Keratinocyte (primary cell): ENCODE measurements at regions not wholly inside any gene's neighbourhood (a gene's known extent, or its start where the extent isn't known, plus 50 kb on each side); places are given as distances from the start of the nearest gene placed in this dataset.

ENCODE experiments used
- DNase-seq: peaks from one replicate; pipeline ENCODE4 v3.0.0-alpha.2; 2011; ENCODE audit warnings: low read depth, missing footprints, low spot score
- FAIRE-seq: peaks from 2 replicates; lab custom pipeline; 2011; peaks lifted over from hg19 to GRCh38; lab: Jason Lieb, UNC
- H2AFZ ChIP-seq: 2 replicates; pipeline ENCODE4 v1.6.0; 2012; ENCODE audit warnings: low read length, control low read depth, inconsistent platforms; ENCODE audit not compliant: control insufficient read depth
- H3K27ac ChIP-seq: 2 replicates; pipeline ENCODE4 v1.5.1; 2011; ENCODE audit warnings: low read length; ENCODE audit not compliant: control insufficient read depth, insufficient read depth
- H3K27me3 ChIP-seq: 3 replicates; pipeline ENCODE4 v1.6.0; 2011; ENCODE audit warnings: low read length; ENCODE audit not compliant: control insufficient read depth, insufficient read depth; ENCODE audit errors: extremely low read depth
- H3K36me3 ChIP-seq, 2 experiments: 2 replicates in 1 of 2; 3 replicates in 1 of 2; pipeline ENCODE4 v1.5.1; 2011; ENCODE audit warnings: low read length in 2 of 2, mild to moderate bottlenecking in 1 of 2; ENCODE audit not compliant: control insufficient read depth in 2 of 2, insufficient read depth in 2 of 2; ENCODE audit errors: extremely low read depth in 1 of 2
- H3K4me1 ChIP-seq: 3 replicates; pipeline ENCODE4 v1.5.1; 2011; ENCODE audit warnings: low read length; ENCODE audit not compliant: control insufficient read depth, insufficient read depth; ENCODE audit errors: extremely low read depth
- H3K4me2 ChIP-seq: 3 replicates; pipeline ENCODE4 v1.6.0; 2011; ENCODE audit warnings: low read depth, low read length; ENCODE audit not compliant: control insufficient read depth, insufficient read depth; ENCODE audit errors: extremely low read depth
- H3K4me3 ChIP-seq, 3 experiments: fragments of 200-600 bp in 1 of 3; sonication (generic) in 1 of 3; 2 replicates in 2 of 3; 3 replicates in 1 of 3; pipeline ENCODE4 v1.5.1; 2011 to 2016; ENCODE audit warnings: low read length in 3 of 3, mild to moderate bottlenecking in 3 of 3, control low read depth in 2 of 3, inconsistent platforms in 1 of 3, low read depth in 1 of 3, mixed read lengths in 1 of 3, mixed run types in 1 of 3, moderate library complexity in 1 of 3; ENCODE audit not compliant: control insufficient read depth in 2 of 3, insufficient read depth in 2 of 3; ENCODE audit errors: extremely low read depth in 1 of 3
- H3K79me2 ChIP-seq: 2 replicates; pipeline ENCODE4 v1.6.0; 2012; ENCODE audit warnings: low read length; ENCODE audit not compliant: control insufficient read depth, insufficient read depth
- H3K9ac ChIP-seq: 3 replicates; pipeline ENCODE4 v1.6.0; 2011; ENCODE audit warnings: low read length; ENCODE audit not compliant: control insufficient read depth, insufficient read depth; ENCODE audit errors: extremely low read depth
- H3K9me1 ChIP-seq: 3 replicates; pipeline ENCODE4 v1.6.0; 2011; ENCODE audit warnings: low read length; ENCODE audit not compliant: control insufficient read depth, insufficient read depth; ENCODE audit errors: extremely low read depth
- H3K9me3 ChIP-seq: 2 replicates; pipeline ENCODE4 v1.5.1; 2012; ENCODE audit warnings: low read depth, low read length; ENCODE audit not compliant: control insufficient read depth
- H4K20me1 ChIP-seq: 3 replicates; pipeline ENCODE4 v1.6.0; 2011; ENCODE audit warnings: low read length; ENCODE audit not compliant: control insufficient read depth, insufficient read depth; ENCODE audit errors: extremely low read depth
- EZH2 ChIP-seq: IDR thresholded peaks from one replicate; pipeline ENCODE4 v1.6.1; 2012; ENCODE audit warnings: inconsistent platforms, mild to moderate bottlenecking, low read length, moderate library complexity
- dilution Hi-C: fragments of 300-500 bp; cut with MboI; formaldehyde crosslinking; loops from one replicate; pipeline ENCODE4 v1.7.0; 2020; ENCODE audit warnings: low sequenced_read_pairs; ENCODE audit not compliant: extremely low pct_ligation_motif_present
- TF ChIP-seq, protein P1 (sequence below), 3 experiments: IDR thresholded peaks in 1 of 3; conservative IDR thresholded peaks in 1 of 3; optimal IDR thresholded peaks in 1 of 3; 2 replicates in 2 of 3; 3 replicates in 1 of 3; pipeline versions ENCODE3 to v1.5.1; 2011; ENCODE audit warnings: low read length in 3 of 3, mild to moderate bottlenecking in 3 of 3, moderate library complexity in 2 of 3, control low read depth in 1 of 3, inconsistent platforms in 1 of 3; ENCODE audit not compliant: insufficient read depth in 2 of 3; ENCODE audit errors: extremely low read depth in 1 of 3

DNA sequence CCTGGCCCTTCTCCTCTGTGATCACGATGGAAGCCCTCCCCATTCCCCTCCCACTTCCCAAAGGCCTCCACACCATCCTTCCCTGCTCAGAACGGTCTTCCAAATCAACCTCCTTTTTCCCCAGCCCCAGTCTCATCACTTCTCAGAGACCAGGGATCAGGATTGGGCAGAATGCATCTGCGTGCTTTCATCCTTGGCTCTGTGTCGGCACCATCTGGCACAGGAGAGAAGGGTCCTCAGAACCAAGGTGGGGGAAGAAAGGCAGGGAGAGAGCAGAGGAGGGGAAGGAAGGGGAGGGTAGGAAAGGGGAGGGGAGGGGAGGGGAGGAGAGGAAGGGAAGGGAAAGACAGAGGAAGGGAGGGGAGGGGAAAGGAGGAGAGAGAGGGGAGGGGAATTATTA is 52.4 kb upstream of the FICD start:
- no peaks in the 10 kb centered on the region for H4K20me1 ChIP-seq
- H3K27ac ChIP-seq, result no peak overlapping the region
- no peaks in the 10 kb centered on the region for H3K27me3 ChIP-seq
- no peaks in the 10 kb centered on the region for H3K9me3 ChIP-seq
- dilution Hi-C loops, result no loop called here
- H3K9me1 ChIP-seq, result no peaks in the 10 kb centered on the region
- FAIRE-seq (no peak), DNase-seq (no peak)
- no peak overlapping the region for H2AFZ ChIP-seq
- no peaks in the 10 kb centered on the region for H3K79me2 ChIP-seq
- no peak overlapping the region for H3K9ac ChIP-seq
- no peak overlapping the region for H3K4me3 ChIP-seq
- TF ChIP-seq EZH2, result no peak
- TF ChIP-seq, protein P1, sequence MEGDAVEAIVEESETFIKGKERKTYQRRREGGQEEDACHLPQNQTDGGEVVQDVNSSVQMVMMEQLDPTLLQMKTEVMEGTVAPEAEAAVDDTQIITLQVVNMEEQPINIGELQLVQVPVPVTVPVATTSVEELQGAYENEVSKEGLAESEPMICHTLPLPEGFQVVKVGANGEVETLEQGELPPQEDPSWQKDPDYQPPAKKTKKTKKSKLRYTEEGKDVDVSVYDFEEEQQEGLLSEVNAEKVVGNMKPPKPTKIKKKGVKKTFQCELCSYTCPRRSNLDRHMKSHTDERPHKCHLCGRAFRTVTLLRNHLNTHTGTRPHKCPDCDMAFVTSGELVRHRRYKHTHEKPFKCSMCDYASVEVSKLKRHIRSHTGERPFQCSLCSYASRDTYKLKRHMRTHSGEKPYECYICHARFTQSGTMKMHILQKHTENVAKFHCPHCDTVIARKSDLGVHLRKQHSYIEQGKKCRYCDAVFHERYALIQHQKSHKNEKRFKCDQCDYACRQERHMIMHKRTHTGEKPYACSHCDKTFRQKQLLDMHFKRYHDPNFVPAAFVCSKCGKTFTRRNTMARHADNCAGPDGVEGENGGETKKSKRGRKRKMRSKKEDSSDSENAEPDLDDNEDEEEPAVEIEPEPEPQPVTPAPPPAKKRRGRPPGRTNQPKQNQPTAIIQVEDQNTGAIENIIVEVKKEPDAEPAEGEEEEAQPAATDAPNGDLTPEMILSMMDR (optimal IDR thresholded peaks at IDR 0.05 in 1 of 3, IDR thresholded peaks at IDR 0.05 in 1 of 3, conservative IDR thresholded peaks at IDR 0.05 in 1 of 3; ENCODE audit: extremely low read depth in 1 of 3, insufficient read depth in 2 of 3, low read length in 3 of 3), result no peak
- H3K4me2 ChIP-seq, result no peak overlapping the region
- H3K4me1 ChIP-seq, result no peaks in the 10 kb centered on the region
- no peaks in the 10 kb centered on the region for H3K36me3 ChIP-seq

DNA sequence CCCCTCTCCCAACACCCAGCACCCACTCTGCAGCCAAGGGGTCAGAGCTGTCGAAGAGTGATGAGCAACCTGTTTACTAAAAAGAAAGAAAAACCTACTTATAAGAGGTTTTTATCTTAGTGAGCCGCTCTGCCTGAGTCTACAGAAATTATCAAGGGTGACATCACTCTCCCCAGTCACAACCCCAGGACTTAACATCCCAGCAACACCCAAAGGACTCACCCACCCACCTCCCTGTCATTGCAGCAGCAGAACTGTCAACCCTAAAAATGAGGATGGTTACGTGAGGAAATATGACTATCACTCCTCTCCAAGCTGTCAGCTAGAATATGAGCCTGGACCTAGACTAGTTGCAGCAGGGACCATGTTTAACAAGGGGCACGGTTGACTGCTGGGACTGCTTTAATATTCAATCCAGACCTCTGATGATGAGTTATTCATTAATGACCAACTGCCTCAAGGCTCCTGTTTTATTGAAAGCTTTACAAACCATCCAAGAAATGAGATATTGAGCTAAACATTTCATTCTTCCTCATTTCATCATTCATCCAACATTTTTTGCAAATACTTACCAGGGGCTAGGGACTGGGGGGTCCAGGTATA is 53.9 kb upstream of the FICD start:
- no peak overlapping the region for H2AFZ ChIP-seq
- dilution Hi-C loops, result no loop called here
- H3K36me3 ChIP-seq, result no peaks in the 10 kb centered on the region
- H3K9ac ChIP-seq, result no peak overlapping the region
- H3K4me1 ChIP-seq, result no peaks in the 10 kb centered on the region
- DNase-seq (no peak), FAIRE-seq (no peak)
- H3K9me1 ChIP-seq, result no peaks in the 10 kb centered on the region
- H3K79me2 ChIP-seq, result no peaks in the 10 kb centered on the region
- H3K4me2 ChIP-seq, result no peak overlapping the region
- no peaks in the 10 kb centered on the region for H4K20me1 ChIP-seq
- TF ChIP-seq EZH2, result no peak
- TF ChIP-seq, protein P1 (optimal IDR thresholded peaks at IDR 0.05 in 1 of 3, IDR thresholded peaks at IDR 0.05 in 1 of 3, conservative IDR thresholded peaks at IDR 0.05 in 1 of 3; ENCODE audit: extremely low read depth in 1 of 3, insufficient read depth in 2 of 3, low read length in 3 of 3), result no peak
- H3K27ac ChIP-seq, result no peak overlapping the region
- no peaks in the 10 kb centered on the region for H3K27me3 ChIP-seq
- no peaks in the 10 kb centered on the region for H3K9me3 ChIP-seq
- H3K4me3 ChIP-seq, result no peak overlapping the region
